CD4-positive, alpha-beta T cell treated with Interleukin-10 for 1 hour (primary cell): ENCODE measurements at regions not wholly inside any gene's neighbourhood (a gene's known extent, or its start where the extent isn't known, plus 50 kb on each side); places are given as distances from the start of the nearest gene placed in this dataset.
"Not testable (repeated sequence)": the region's sequence is repeated elsewhere in the genome, so short reads cannot be mapped to it uniquely, and the experiment has no call there.

Experiments used
- DNase-seq: peaks from one replicate; pipeline ENCODE4 v3.0.0-alpha.2; 2020

DNA sequence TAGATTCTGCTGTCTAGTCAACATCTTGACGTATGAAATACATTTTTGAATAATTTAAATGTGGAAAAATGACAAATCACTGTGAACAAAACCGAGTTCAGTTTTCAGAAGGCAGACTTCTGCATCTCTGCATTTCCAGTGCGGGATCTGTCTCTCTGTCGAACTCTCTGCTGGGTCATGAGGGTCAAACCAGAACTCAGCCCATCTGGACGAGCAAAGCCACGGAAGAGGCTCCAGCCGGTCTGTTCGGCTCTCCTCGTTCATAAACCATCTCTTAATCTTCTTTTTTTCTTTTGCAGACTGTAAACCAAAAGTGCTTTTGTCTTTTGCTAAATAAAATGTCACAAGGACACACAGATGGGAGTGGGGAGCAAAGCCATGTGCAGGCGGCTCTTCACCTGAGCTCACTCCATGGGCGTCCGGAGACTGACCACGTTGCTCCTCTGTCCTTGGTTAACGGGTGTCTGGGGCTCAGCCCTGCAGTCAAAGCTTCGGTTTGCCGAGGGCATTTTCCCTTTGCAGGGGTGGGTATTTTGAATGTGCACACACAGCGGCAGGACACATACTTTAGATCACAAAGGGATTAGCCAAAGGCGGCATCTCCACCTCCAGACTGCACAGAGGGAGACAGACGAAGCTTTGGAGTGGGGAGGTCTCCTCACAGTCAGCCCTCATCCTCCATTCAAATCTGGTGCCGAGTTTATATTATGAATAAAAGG is 737.9 kb upstream of the SALL3 start:
- no peak for DNase-seq

- no peak for DNase-seq
Observed at GRCh38 chr18:78242254-78242643, 737.4 kb upstream of the SALL3 start.

- DNase-seq = no peak
Observed at GRCh38 chr18:78242806-78243205, 736.8 kb upstream of the SALL3 start.

GRCh38 chr18:78244779-78245178 is 734.8 kb upstream of the SALL3 start:
- DNase-seq = no peak

DNA sequence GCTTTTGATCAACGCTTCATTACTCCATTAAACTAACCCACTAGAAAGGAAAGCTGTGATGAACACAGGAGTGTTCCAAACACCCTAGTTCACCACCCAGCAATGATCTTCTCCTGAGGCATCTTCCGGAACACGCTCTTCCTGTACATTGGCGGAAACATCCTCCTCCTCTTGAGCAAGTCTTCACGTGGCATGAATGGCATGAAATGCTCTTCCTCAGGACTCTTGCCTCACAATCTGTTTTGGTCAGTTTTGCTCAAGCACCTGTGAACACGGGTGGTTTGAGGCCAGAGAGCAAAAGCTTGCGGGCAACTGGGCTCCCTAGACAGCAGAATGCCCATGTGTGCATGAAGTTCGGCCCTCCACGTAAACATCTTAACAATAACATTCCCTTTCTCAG is 734.2 kb upstream of the SALL3 start:
- DNase-seq = no peak

- DNase-seq = no peak
Observed at GRCh38 chr18:78246050-78246449, 733.6 kb upstream of the SALL3 start.

GRCh38 chr18:78246588-78246987 is 733.0 kb upstream of the SALL3 start:
- no peak for DNase-seq

- DNase-seq = no peak
Observed at GRCh38 chr18:78247615-78248289, 731.9 kb upstream of the SALL3 start.

DNA sequence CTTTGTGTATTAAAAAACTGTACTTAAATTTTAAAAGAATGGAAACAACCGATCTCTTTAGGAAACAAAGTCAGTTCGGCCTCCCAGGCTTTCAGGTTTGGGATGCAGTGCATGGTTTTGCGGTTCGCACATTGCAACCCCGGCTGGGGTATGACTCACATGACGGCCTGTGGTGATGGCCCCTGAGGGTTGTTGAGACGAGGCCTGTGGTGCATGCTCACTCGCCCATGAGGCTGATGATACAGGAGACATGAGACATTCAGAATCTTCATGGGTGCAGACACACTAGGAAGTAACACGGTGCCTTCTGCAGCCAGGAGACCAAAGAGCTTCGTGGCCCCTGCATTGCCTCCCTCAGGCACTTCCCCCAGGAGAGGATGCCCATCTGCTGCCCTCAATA is 724.6 kb upstream of the SALL3 start:
- DNase-seq = no peak

- DNase-seq = no peak
Observed at GRCh38 chr18:78268226-78268988, 711.2 kb upstream of the SALL3 start.

- no peak for DNase-seq
Observed at GRCh38 chr18:78271790-78272189, 707.8 kb upstream of the SALL3 start.

DNA sequence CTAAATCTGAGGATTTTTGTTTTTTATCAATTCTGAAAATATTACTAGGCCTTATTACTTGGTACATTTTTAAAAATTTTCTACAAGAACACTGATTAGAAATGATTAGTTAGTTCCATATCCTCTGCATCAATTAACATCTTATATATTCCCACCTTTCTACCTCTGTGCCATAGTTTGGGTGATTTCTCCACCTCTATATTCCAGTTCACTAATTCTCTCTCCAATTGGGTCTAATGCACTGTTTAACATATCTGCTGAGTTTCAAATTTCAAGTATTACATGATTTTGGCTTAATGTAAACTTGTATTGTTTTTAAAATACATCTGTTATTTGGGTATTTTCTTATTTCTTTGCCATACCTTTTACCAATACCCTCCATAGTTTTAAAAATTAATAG is 705.7 kb upstream of the SALL3 start:
- DNase-seq = no peak

DNA sequence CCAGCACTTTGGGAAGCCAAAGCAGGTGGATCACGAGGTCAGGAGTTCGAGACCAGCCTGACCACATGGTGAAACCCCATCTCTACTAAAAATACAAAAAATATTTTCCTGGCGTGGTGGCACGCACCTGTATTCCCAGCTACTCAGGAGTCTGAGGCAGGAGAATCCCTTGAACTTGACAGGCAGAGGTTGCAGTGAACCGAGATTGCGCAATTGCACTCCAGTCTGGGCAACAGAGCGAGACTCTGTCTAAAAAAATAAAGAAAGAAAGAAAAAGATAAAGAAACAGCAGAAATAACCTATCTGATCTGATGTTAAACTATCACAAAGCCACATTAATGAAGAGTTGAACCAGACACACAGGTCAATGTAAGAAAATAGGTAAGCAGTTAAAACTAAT is 696.2 kb upstream of the SALL3 start:
- not testable (repeated sequence) for DNase-seq

DNA sequence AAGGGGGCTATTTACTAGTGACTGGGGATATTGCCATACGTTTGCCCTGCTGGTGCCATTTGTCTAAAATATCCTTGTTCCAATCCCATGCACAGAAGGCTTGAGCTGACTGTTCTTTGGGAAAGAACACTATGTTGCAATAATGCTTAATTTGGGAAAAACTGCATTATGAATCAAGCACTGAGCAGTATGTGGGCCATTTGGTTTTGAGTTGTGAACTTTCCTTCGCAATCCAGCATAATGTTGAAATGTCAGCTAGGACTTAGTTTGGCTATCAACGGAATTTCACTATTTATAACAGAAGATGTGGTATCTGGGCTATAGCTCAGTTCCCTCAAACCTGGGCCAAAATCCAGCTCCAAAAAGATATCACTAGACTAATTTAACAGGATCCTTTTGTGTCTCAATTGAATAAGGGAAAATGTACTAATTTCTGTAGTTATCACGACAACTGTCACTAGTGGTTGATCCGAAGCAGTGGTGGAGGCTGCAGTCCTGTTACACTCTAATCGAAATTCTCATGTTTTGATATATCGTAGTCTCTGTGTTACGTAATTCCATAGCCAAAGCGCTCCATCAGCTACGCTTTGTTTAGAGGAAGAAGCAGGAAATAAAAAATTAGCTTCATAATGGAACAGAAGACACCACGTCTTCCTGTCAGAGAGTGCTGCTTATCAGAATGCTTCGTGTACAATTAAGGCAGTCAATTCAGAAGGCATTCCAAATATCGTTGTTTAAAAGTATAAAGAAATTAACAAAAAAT is 686.8 kb upstream of the SALL3 start:
- no peak for DNase-seq

- DNase-seq = no peak
Observed at GRCh38 chr18:78293540-78293939, 686.1 kb upstream of the SALL3 start.

DNA sequence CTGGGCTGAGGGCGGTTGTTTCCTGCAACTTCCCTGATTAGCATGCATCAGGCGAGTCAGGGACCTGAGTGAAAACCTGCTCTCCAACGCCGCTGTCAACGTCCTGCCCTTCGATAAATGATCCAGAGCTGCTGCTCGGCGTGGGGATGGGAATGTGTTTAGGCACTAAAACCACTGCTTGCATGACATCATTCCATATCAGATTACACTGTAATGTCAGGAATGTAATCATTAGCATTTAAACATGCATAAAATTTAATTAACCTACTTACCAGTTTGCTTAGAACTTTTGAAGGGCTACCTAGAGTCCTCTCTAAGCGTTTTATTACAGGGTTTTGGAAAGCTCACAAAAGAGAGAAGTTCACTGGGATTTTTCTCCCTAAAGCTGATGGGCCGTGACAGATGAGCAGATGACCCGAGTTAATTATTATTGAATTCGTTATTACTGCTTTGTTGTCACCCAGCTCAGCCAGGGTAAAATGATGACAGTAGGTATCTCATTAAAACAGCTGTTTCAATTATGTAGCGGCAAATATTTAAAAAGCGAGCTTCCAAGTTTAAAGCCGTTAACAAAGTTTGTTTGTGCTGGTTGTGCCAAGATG is 685.6 kb upstream of the SALL3 start:
- DNase-seq = no peak

GRCh38 chr18:78295262-78295661 is 684.4 kb upstream of the SALL3 start:
- no peak for DNase-seq

DNA sequence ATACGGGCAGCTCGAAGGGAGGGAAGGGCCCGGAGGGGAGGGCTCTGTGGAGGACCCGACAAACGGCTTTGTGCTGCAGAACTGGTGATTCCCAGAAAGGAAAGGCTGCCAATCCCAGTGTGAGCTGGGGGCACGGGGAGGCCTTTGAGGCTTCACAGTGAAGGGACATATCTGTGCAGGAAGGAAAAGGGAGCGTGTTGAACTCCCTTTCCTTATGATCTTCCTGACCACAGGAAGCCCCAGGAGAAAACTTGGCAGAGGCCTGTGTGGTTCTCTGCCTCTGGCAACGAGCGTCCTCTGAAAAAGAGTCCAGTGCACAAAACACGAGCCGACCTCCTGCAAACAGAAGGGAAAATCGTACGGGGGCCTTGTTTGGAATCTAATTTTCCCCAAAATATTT is 683.5 kb upstream of the SALL3 start:
- no peak for DNase-seq

DNA sequence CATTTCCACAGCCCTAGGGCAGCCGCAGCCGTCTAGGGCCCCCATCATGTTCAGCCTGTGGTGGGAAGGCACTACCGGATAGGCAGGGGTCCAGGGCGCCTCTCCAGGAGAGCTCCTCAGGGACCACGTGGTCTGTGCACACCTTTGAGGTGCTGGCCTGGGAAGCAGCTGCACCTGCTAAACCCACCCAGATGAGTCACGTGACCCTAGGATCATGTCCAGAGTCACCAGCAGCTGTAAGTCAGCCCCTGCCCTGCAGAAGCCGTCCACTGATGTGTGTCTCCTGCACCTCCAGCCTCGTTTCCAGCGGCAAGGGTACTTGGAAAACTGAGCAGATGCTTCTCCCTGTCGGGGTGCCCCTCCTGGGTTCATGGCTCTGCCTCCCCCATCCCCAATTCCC is 682.6 kb upstream of the SALL3 start:
- DNase-seq = no peak

DNA sequence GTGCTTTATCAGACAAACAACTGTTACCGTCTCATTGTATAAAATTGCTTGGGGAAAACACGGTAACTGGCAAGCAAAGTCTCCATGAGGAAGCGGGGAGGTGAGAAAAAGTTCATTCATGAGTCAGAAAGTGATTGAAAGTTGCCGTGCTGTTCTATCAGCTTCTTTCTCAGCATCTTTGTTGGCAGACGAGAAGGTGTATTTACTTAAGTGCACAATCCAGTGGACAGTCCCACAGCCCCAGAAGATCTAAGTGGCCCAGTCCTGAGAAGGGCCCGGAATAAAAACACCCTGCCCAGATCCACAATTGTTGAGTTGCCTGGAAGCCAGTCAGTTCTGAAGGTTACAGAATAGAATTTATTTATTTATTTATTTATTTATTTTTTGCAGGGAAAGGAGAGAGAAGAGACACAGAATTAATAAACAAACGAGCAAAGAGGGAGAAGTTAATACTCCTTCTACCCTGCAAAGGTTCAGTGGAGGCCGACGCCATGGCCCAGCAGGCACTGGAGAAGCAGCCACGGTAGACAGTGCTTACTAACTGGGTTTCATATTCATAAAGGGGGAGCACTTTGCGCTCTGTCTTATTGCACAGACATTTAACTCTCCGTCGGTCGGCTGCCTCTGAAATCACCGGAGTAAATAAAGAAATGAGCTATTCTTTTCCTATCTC is 676.0 kb upstream of the SALL3 start:
- no peak for DNase-seq

DNA sequence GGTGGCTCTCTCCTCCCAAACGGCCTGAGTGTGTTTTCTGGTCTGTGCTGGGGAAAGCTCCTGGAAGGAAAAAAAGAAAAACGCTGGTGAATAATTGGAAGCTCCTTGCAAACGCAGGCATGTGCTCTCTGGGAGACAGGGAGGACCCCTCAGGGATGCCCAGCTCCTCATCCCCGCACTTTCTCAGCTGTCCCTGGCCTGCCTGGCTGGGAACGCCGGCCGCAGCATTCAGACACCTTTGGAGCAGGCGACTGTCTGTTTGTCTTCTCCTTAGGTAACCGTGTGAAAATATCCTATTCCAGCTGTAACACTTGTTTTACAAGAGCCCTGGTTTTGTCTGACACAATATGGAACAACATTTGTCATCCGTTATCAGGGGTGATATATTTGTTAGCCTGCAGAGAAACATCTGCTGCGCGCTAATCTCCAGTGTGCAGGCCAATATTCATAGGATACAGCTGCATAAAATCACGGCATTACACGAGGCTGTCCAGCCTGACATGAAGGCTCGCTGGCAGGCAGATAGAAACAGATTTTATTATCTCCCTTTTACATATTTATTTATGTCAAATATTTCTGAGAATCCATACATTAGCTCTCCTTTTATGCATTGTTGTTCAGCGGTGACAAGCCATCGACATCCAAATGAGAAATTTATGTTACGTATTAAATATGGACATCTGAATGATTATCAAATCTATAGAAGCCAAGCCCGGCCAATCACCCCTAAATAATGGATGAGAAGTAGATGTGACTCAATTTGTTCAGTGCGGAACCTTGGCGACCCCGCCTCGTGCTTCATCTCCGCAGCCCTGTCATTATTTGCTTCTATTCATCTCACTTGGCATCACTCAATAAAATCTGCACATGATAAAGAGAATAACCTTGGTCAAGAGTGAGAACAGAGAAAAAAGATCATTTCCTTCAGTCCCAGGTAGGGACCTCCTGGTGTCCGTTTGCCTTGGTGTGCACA is 675.1 kb upstream of the SALL3 start:
- no peak for DNase-seq
